ENCODE measurements at regions not wholly inside any gene's neighbourhood (a gene's known extent, or its start where the extent isn't known, plus 50 kb on each side); places are given as distances from the start of the nearest gene placed in this dataset.

GRCh38 chr22:44555597-44555996, 57.6 kb upstream of the RTL6 start:
- no peak for DNase-seq (ENCODE audit: low read depth, low spot score)

GRCh38 chr22:44555046-44555445, 57.0 kb upstream of the RTL6 start:
- DNase-seq (ENCODE audit: low read depth, low spot score), result no peak

GRCh38 chr22:44554411-44554810, 56.4 kb upstream of the RTL6 start:
- no peak for DNase-seq (ENCODE audit: low read depth, low spot score)

- DNase-seq (ENCODE audit: low read depth, low spot score), result no peak
Observed at GRCh38 chr22:44550711-44551491, 52.9 kb upstream of the RTL6 start.

GRCh38 chr22:44549701-44550100, 51.7 kb upstream of the RTL6 start:
- DNase-seq (ENCODE audit: low read depth, low spot score), result no peak

- DNase-seq (ENCODE audit: low read depth, low spot score), result no peak
Observed at GRCh38 chr22:44548981-44549380, 50.9 kb upstream of the RTL6 start.

All from activated naive CD8-positive, alpha-beta T cell treated with anti-CD3 and anti-CD28 coated beads, Interleukin-2, amount 50 U/mL, for 16 hours (primary cell).